NCI-H524 treated with DMSO at 0.1 percent for 48 hours (cell line): ENCODE measurements at regions not wholly inside any gene's neighbourhood (a gene's known extent, or its start where the extent isn't known, plus 50 kb on each side); places are given as distances from the start of the nearest gene placed in this dataset.

Source experiments
- DNase-seq: peaks from one replicate; lab custom pipeline; 2025; lab: John Stamatoyannopoulos, UW

- no peak for DNase-seq
Observed at GRCh38 chr13:104422668-104423067, 1356.5 kb upstream of the SLC10A2 start.

- DNase-seq = no peak
Observed at GRCh38 chr13:104416973-104417372, 1350.8 kb upstream of the SLC10A2 start.

- DNase-seq = no peak
Observed at GRCh38 chr13:104414771-104415170, 1348.6 kb upstream of the SLC10A2 start.

- no peak for DNase-seq
Observed at GRCh38 chr13:104414181-104414580, 1348.0 kb upstream of the SLC10A2 start.

- DNase-seq = no peak
Observed at GRCh38 chr13:104411141-104411765, 1345.0 kb upstream of the SLC10A2 start.

- DNase-seq = no peak
Observed at GRCh38 chr13:104408733-104409132, 1342.5 kb upstream of the SLC10A2 start.

- DNase-seq = no peak
Observed at GRCh38 chr13:104404325-104404724, 1338.1 kb upstream of the SLC10A2 start.

GRCh38 chr13:104389691-104390090 lies 1323.5 kb upstream of the SLC10A2 start:
- DNase-seq = no peak

- DNase-seq = no peak
Observed at GRCh38 chr13:104387510-104387909, 1321.3 kb upstream of the SLC10A2 start.

- no peak for DNase-seq
Observed at GRCh38 chr13:104385404-104385803, 1319.2 kb upstream of the SLC10A2 start.

GRCh38 chr13:104382951-104383350 lies 1316.7 kb upstream of the SLC10A2 start:
- no peak for DNase-seq

GRCh38 chr13:104376588-104376987 lies 1310.4 kb upstream of the SLC10A2 start:
- no peak for DNase-seq

GRCh38 chr13:104375614-104376013 lies 1309.4 kb upstream of the SLC10A2 start:
- no peak for DNase-seq

- no peak for DNase-seq
Observed at GRCh38 chr13:104372095-104372655, 1306.0 kb upstream of the SLC10A2 start.

GRCh38 chr13:104365430-104365829 lies 1299.2 kb upstream of the SLC10A2 start:
- DNase-seq = no peak

GRCh38 chr13:104357672-104358354 lies 1291.6 kb upstream of the SLC10A2 start:
- DNase-seq = peak; percentile 32

- no peak for DNase-seq
Observed at GRCh38 chr13:104357174-104357573, 1291.0 kb upstream of the SLC10A2 start.

- DNase-seq = no peak
Observed at GRCh38 chr13:104355041-104355670, 1288.9 kb upstream of the SLC10A2 start.

- DNase-seq = no peak
Observed at GRCh38 chr13:104327211-104327610, 1261.0 kb upstream of the SLC10A2 start.

GRCh38 chr13:104326523-104326922 lies 1260.3 kb upstream of the SLC10A2 start:
- DNase-seq = no peak

- DNase-seq = peak; percentile 61
Observed at GRCh38 chr13:104321756-104322155, 1255.5 kb upstream of the SLC10A2 start.

- no peak for DNase-seq
Observed at GRCh38 chr13:104320446-104320845, 1254.2 kb upstream of the SLC10A2 start.

- DNase-seq = no peak
Observed at GRCh38 chr13:104318121-104318520, 1251.9 kb upstream of the SLC10A2 start.
